ENCODE measurements at regions not wholly inside any gene's neighbourhood (a gene's known extent, or its start where the extent isn't known, plus 50 kb on each side); places are given as distances from the start of the nearest gene placed in this dataset.

GRCh38 chr3:96449346-96449745 is 365.0 kb upstream of the EPHA6 start:
- TF ChIP-seq CTCF (IDR thresholded peaks at IDR 0.05) = no peak
- no peak for TF ChIP-seq POLR2A (IDR thresholded peaks at IDR 0.05)

Data from thyroid gland (tissue), 4 donors.